CMK (cell line): ENCODE measurements at regions not wholly inside any gene's neighbourhood (a gene's known extent, or its start where the extent isn't known, plus 50 kb on each side); places are given as distances from the start of the nearest gene placed in this dataset.
"Not testable (repeated sequence)": the region's sequence is repeated elsewhere in the genome, so short reads cannot be mapped to it uniquely, and the experiment has no call there.

ENCODE experiments used
- DNase-seq: peaks from one replicate; pipeline ENCODE4 v3.0.0-alpha.2; 2010; ENCODE audit warnings: low read depth

- no peak for DNase-seq
Observed at GRCh38 chr5:113721171-113721570, 207.7 kb downstream of the YTHDC2 start.

DNA sequence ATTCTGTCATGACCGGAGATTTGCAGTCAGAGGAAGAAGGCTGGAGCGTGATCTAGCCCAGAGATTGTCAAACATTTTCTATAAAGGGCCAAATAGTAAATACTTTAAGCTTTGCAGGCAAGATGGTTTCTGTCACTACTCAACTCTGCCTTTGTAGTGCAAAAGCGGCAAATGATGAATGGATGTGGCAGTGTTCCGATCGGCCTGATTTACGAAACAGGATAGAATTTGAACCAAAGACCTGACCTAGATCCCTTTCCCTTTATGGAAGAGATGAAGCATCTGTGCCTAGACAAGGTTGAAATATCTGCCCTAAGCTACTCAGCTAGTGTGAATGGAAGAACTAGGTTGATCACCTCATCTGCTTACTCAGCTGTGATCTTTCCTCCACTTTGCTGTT is 209.5 kb downstream of the YTHDC2 start:
- DNase-seq: no peak

GRCh38 chr5:113735751-113736150 is 222.3 kb downstream of the YTHDC2 start:
- DNase-seq: no peak

GRCh38 chr5:113742176-113742575 is 228.7 kb downstream of the YTHDC2 start:
- DNase-seq: no peak

GRCh38 chr5:113742639-113743038 is 229.1 kb downstream of the YTHDC2 start:
- DNase-seq: no peak

DNA sequence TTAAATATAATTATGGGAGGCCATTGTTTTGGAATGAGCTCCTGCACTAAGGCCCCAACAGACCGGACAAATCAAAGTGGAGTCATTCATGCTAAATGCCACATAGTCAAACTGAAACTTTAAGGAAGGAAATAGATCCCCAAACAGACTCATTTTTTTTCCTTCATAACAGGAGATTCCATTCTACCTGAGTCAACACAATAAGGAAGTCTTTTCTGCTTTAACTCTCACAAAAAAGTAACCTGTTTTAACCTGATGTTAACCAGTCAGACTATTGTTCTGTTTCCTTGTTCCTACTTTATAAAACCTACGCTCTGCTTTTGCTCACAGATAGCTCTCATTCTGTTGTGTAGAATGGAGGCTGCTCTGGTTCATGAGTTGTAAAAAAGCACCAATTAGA is 234.9 kb downstream of the YTHDC2 start:
- no peak for DNase-seq

GRCh38 chr5:113749334-113749733 is 235.8 kb downstream of the YTHDC2 start:
- no peak for DNase-seq

GRCh38 chr5:113753182-113753581 is 239.7 kb downstream of the YTHDC2 start:
- DNase-seq: not testable (repeated sequence)

DNA sequence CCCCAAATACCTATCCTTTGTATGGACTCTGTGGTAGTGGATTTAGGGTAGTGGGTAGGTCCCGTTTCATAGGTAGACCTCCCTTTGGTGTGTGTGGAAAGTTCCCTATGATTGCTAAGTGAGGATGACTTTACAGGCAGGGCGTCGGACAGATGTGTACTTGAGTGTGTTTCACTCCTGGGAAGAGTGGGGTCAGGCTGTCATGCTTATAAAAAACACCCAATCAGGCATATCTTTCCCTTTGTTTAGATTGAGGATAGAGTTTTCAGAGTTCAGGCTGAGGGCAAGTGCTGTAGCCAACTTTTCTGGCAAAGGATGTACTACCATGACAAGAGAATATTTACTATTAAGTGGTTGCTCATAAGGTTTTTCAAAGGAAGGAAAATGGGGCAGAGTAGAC is 242.0 kb downstream of the YTHDC2 start:
- DNase-seq: no peak

GRCh38 chr5:113757508-113757907 is 244.0 kb downstream of the YTHDC2 start:
- no peak for DNase-seq

DNA sequence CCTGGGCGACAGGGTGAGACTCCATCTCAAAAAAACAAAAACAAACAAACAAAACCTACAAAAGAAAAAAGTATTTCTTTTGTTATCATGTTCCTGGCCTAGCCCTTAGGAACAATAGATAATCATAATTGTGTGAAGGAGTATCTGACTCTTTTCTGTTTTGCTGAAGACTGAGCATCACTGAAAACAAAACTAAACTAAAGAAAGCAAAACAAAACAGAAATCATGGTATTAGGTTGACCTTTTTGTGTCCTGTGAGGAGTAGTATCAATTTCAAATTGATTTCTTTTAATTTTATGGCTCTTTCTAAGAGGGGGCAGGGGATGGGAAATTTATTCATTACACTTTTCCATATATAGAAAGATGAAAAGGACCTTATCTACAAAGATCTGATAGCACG is 246.0 kb downstream of the YTHDC2 start:
- no peak for DNase-seq

- DNase-seq: no peak
Observed at GRCh38 chr5:113760486-113760885, 247.0 kb downstream of the YTHDC2 start.

DNA sequence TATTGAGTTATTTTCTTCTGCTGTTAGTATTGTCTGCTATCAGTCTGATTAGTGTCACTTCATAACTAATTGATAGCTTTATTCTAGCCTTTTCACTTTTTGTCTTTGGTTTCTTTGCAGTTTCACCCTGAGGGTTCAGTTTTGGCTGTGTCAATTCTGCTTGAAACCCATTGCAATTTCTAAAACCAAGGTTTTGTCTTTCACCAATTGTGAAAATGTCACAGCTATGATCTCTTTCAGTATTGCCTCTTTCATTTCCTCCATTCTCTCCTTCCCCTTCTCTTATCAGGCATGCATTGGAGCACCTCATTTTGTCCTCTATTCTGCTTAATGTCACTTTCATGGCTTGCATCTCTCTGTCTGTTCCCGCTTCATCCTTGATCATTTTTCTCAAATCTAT is 248.1 kb downstream of the YTHDC2 start:
- no peak for DNase-seq

- DNase-seq: no peak
Observed at GRCh38 chr5:113764382-113764781, 250.9 kb downstream of the YTHDC2 start.

DNA sequence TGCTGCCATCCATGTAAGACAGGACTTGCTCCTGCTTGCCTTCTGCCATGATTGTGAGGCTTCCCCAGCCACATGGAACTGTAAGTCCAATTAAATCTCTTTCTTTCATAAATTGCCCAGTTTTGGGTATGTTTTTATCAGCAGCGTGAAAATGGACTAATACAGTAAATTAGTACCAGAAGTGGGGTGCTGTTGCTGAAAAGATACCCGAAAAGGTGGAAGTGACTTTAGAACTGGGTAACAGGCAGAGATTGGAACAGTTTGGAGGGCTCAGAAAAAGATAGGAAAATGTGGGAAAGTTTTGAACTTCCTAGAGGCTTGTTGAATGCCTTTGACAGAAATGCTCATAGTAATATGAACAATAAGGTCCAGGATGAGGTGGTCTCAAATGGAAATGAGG is 253.3 kb downstream of the YTHDC2 start:
- DNase-seq: not testable (repeated sequence)

DNA sequence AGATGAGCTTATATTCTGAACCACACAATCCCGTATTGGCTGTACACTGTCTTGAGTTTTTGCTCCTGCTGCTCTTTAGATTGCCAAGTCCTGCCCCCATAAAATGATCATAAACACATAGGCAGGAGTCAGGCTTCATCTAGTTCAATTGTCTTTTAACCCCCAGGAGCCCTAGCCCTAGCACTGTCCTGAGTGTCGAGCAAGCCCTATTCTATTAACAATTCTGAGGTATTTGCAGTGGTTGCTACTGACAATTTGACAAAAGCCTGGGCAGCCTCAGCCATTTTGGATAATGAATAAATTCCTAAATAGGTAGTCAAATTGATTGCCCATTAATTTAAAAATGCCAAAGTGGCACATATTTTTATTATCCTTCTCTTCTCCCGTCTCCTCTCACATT is 257.2 kb downstream of the YTHDC2 start:
- no peak for DNase-seq

DNA sequence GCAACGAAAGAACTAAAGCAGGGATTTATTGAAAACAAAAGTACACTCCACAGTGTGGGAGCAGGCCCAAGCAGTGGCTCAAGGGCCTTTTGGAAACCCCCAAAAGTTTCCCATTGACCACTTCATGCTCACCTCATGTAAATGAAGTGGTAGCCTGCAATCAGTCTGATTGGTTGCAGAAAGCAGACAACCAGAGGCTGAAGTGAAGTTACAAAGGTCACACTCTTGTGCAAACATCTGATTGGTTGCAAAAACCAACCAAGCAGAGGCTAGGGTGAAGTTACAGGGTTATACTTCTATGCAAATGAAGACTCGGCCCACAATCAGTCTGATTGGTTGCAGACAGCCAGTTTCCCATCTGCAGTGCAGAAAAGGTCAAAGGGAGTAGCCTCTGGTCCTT is 258.0 kb downstream of the YTHDC2 start:
- no peak for DNase-seq

GRCh38 chr5:113776168-113776567 is 262.7 kb downstream of the YTHDC2 start:
- no peak for DNase-seq

DNA sequence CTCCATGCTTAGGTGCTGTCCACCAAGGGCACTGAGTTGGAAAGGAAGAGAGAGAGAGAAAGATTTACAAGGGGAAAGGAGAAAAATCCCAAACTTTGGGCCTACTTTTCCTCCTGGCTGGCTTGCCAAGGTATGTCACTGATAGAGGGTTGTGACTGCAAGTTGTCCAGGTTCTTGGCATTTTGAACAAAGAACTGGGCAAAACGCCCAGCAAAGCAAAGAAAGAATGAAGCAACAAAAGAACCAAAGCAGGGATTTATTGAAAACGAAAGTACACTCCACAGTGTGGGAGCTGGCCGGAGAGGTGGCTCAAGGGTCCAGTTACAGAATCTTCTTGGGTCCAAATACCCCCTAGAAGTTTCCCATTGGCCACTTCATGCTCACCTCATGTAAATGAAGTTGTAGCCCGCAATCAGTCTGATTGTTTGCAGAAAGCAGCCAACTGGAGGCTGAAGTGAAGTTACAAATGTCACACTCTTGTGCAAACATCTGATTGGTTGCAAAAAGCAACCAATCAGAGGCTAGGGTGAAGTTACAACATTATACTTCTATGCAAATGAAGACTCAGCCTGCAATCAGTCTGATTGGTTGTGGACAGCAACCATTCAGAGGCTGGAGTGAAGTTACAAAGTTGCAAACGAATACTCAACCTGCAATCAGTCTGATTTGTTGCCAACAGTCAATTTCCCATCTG is 263.5 kb downstream of the YTHDC2 start:
- DNase-seq: no peak

DNA sequence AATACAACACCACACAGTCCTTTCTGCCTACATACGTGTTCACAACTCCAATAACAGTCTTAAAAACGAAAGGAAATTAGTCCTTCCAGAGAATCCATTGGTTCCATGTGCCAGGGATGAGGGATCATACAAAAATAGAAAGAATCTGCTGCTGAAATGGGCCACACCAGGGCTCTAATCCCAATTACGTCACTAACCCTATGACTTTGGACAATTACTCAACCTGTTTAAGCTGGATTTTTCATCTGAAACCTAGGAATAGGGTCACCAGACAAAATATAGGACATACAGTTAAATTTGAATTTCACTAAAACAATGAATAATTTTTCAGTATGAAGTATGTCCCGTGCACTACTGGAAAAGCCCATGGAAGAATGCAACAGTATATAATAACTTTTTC is 264.7 kb downstream of the YTHDC2 start:
- DNase-seq: no peak

DNA sequence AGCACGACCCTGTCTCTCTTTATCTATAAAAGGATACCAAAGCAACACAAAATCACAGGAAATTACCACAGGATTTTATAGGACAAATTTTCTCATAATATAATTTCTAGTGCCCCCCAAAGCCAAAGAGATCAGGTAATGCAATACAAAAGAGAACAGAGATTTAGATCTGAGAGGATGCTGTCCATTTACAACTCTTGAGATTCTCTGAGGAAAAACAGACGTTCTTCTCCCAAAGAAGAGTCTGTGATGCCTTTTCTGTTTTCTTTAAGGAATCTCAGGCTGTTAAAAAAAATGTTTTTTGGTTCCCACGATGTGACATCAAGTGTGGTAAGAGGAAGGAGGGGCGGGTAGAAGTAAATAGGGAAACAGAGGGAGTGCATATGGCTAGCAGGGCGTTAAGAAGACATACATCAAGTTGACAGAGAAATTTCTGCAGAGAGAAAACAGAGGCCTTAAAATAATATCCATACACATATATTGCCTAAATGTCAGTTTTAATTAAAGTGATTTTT is 274.7 kb downstream of the YTHDC2 start:
- DNase-seq: no peak

GRCh38 chr5:113789769-113790168 is 276.3 kb downstream of the YTHDC2 start:
- no peak for DNase-seq

DNA sequence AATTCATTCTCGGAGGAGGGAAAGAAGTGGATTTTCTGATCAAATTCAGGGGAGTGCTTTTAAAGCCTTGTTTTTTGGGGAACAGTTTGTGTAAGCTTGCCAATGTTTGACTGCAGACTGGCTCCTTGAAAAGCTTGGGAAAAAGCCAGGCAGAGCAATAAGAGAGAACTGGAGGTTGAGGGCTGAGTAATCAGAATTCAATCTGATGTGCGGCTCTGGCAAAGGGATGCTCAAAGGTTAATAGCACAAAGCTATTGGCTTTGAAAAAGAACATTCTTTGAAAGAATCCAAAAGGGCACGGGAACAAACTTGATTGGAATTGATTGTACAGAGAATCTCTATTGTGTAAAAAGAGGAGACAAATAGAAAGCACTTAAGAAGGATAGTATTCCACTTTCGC is 279.3 kb downstream of the YTHDC2 start:
- no peak for DNase-seq

GRCh38 chr5:113794981-113795380 is 281.5 kb downstream of the YTHDC2 start:
- no peak for DNase-seq
